AG09309 (cell line): ENCODE measurements at regions not wholly inside any gene's neighbourhood (a gene's known extent, or its start where the extent isn't known, plus 50 kb on each side); places are given as distances from the start of the nearest gene placed in this dataset.

ENCODE experiments used
- DNase-seq: peaks from one replicate; pipeline ENCODE4 v3.0.0-alpha.2; 2010; ENCODE audit warnings: low read depth
- H3K4me3 ChIP-seq: 2 replicates; pipeline ENCODE4 v1.5.1; 2011; ENCODE audit warnings: mild to moderate bottlenecking, low read depth, low read length, moderate library complexity; ENCODE audit not compliant: control insufficient read depth
- TF ChIP-seq, protein P1 (sequence below): IDR thresholded peaks from 2 replicates; pipeline ENCODE4 v1.5.1; 2011; ENCODE audit warnings: mild to moderate bottlenecking, low read depth, low read length, inconsistent platforms; ENCODE audit not compliant: insufficient read depth, control insufficient read depth; ENCODE audit errors: missing control alignments

DNA sequence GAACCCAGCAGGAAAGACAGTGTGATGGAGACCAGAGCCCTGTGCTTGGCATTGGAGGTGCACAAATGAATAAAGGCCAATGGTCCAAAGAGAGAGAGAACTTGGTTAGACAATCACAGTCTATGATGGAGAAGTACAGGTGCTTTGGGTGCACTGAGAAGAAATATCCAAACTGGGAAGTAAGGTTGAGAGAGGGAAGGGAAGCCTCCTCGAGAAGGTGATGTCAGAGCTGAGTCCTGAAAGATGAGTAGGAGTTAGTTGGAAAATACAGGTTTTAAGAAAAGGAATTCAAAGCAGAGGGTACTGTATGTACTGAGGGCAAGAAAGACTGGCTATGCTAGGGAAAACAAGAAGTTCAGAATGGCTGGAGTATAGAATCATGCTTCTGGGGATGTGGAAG, 94.1 kb upstream of the CD53 start:
- no peak overlapping the region for H3K4me3 ChIP-seq
- no peak for DNase-seq
- TF ChIP-seq, protein P1, sequence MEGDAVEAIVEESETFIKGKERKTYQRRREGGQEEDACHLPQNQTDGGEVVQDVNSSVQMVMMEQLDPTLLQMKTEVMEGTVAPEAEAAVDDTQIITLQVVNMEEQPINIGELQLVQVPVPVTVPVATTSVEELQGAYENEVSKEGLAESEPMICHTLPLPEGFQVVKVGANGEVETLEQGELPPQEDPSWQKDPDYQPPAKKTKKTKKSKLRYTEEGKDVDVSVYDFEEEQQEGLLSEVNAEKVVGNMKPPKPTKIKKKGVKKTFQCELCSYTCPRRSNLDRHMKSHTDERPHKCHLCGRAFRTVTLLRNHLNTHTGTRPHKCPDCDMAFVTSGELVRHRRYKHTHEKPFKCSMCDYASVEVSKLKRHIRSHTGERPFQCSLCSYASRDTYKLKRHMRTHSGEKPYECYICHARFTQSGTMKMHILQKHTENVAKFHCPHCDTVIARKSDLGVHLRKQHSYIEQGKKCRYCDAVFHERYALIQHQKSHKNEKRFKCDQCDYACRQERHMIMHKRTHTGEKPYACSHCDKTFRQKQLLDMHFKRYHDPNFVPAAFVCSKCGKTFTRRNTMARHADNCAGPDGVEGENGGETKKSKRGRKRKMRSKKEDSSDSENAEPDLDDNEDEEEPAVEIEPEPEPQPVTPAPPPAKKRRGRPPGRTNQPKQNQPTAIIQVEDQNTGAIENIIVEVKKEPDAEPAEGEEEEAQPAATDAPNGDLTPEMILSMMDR = no peak

DNA sequence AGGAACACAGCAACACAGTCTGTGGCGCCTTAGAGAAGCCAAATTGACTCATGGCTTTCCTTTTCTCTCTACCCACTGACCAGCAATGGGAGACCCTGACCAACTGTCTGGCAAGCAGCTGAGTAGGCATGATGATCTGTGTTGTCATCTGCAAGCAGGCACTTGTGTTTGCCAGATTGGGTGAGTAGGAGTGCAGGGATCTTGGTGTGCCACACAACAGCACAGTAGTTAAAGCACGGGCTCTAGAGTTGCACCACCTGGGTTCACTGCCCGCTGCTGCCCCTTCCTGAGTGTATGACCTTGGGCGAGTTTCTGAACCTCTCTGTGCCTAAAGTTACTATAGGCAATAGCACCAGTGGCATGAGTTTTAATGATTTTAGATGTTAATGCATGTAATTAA, 95.7 kb upstream of the CD53 start:
- TF ChIP-seq, protein P1 = no peak
- no peak for DNase-seq
- H3K4me3 ChIP-seq = no peak overlapping the region

DNA sequence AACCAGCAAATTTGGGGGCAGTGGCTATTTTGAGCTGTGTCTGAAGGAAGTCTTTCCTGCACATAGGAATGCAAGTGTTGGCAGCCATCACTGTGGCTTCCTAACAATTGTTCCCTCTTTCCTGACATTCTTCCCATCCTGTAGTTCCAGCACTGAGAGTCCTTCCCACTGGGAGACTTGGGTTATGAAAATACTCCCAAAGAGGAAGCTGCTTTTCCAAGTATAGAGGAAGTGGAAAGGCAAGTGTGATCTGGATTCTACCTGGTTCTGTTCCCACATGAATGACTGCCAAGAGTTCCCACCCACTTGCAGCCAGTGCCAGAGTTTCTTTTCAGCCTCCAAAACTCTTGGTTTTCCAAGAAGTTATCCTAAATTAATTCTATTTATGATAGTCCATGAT, 98.5 kb upstream of the CD53 start:
- TF ChIP-seq, protein P1 = no peak

DNA sequence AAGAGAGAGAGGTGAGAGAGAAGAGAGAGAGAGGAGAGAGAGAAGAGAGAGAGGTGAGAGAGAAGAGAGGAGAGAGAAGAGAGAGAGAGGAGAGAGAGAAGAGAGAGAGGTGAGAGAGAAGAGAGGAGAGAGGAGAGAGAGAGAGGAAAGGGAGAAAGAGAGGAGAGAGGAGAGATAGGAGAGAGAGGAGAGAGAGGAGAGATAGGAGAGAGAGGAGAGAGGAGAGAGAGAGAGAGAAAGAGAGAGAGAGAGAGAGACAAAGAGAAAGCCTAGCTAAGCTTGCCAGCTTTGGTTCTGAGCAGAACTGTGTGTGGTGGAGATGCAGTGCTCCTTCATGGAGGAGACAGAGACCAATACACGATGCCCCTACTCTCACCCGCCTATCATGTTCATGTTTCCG, 99.1 kb upstream of the KCNA3 start:
- TF ChIP-seq, protein P1 = no peak
- DNase-seq = no peak
- H3K4me3 ChIP-seq = no peak overlapping the region

More for the DNA sequence above, 98.5 kb upstream of the CD53 start:
- no peak for DNase-seq
- H3K4me3 ChIP-seq = no peak overlapping the region

DNA sequence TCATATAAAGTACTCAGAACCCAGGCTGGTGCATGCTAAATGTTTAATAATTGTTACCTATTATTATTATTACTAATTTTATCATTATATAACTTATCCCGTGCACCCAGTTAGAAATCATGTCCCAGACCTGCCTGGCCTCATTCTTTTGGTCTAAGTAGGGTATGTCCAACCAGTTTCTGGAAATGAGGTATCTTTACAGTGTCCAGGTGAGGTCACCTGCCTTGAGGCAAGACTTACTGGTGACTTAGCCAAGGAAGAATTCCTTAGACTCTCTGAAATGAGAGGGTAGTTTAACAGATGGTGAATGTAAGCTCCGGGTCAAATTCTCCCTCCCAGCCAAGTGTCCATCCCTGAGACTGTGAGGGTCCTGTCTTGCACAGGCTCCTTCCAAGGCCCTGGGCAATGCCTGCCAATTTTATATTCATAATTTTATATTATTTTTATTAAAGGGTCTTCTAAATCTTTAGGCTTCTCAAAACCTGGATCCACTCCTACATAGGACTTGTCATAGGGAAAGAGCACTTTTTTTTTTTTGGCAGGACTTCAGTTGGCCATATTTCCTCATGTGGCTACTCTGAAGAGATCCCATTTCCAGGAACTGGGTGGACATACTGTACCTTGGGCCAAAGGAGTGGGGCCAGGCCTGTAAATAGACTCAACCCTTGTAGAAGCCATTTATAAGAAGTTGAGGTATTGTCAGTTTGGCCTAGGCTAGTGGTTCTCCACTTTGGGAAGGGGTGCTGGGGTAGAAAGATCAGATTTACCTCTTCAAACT, 96.7 kb upstream of the KCNA3 start:
- no peak for DNase-seq
- TF ChIP-seq, protein P1 = no peak
- no peak overlapping the region for H3K4me3 ChIP-seq

DNA sequence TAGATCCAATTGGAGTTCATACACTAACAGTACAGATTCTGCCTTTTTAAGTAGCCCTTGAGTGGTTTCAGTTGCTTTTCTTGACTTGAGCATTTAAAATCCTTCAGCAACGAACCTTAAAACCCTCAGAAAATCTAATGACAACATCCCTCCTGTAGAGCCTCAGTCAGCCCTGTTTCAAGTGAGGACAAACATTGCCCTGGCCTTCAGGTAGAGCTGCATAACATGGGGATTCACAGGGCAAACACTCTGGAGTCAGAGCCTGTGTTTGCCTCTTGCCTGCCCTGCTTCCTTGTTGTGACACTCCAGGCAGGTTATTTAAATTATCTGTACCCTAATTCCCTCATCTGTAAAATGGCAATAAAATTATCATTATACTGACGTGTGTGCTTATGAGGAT, 96.1 kb upstream of the KCNA3 start:
- TF ChIP-seq, protein P1 = no peak
- no peak overlapping the region for H3K4me3 ChIP-seq
- DNase-seq = no peak
